GM19395 (cell line): ENCODE measurements at regions not wholly inside any gene's neighbourhood (a gene's known extent, or its start where the extent isn't known, plus 50 kb on each side); places are given as distances from the start of the nearest gene placed in this dataset.

Source experiments
- ATAC-seq: cut with Tn5 transposase; IDR thresholded peaks from one replicate; pipeline ENCODE4 v1.9.1; 2021; ENCODE audit warnings: mild to moderate bottlenecking, moderate library complexity; ENCODE audit not compliant: unreplicated experiment

- ATAC-seq, result no peak
These were observed 165.2 kb upstream of the DEFB112 start for GRCh38 chr6:50214937-50215336.

GRCh38 chr6:50217841-50218240, 168.1 kb upstream of the DEFB112 start:
- no peak for ATAC-seq

- ATAC-seq, result no peak
These were observed 186.4 kb upstream of the DEFB112 start for GRCh38 chr6:50236164-50236563.

GRCh38 chr6:50239853-50240252, 190.1 kb upstream of the DEFB112 start:
- ATAC-seq, result no peak

GRCh38 chr6:50240986-50241385, 191.3 kb upstream of the DEFB112 start:
- no peak for ATAC-seq

GRCh38 chr6:50249493-50249892, 199.8 kb upstream of the DEFB112 start:
- ATAC-seq, result no peak

- ATAC-seq, result no peak
These were observed 207.6 kb upstream of the DEFB112 start for GRCh38 chr6:50257322-50257721.

- no peak for ATAC-seq
These were observed 210.2 kb upstream of the DEFB112 start for GRCh38 chr6:50259903-50260302.

- no peak for ATAC-seq
These were observed 215.4 kb upstream of the DEFB112 start for GRCh38 chr6:50264995-50265571.

GRCh38 chr6:50270415-50270814, 220.7 kb upstream of the DEFB112 start:
- ATAC-seq, result no peak

- ATAC-seq, result no peak
These were observed 221.5 kb upstream of the DEFB112 start for GRCh38 chr6:50271266-50271665.

GRCh38 chr6:50271817-50272216, 222.1 kb upstream of the DEFB112 start:
- no peak for ATAC-seq

GRCh38 chr6:50272611-50273010, 222.9 kb upstream of the DEFB112 start:
- no peak for ATAC-seq

- ATAC-seq, result no peak
These were observed 227.1 kb upstream of the DEFB112 start for GRCh38 chr6:50276771-50277261.

- ATAC-seq, result no peak
These were observed 228.0 kb upstream of the DEFB112 start for GRCh38 chr6:50277774-50278173.

GRCh38 chr6:50278663-50279062, 228.9 kb upstream of the DEFB112 start:
- ATAC-seq, result no peak

GRCh38 chr6:50285735-50286134, 236.0 kb upstream of the DEFB112 start:
- ATAC-seq, result no peak

- ATAC-seq, result no peak
These were observed 238.5 kb upstream of the DEFB112 start for GRCh38 chr6:50288241-50288640.

- no peak for ATAC-seq
These were observed 239.2 kb upstream of the DEFB112 start for GRCh38 chr6:50288881-50289280.

GRCh38 chr6:50289366-50289765, 239.6 kb upstream of the DEFB112 start:
- ATAC-seq, result no peak

GRCh38 chr6:50301307-50301706, 251.6 kb upstream of the DEFB112 start:
- no peak for ATAC-seq

- no peak for ATAC-seq
These were observed 255.9 kb upstream of the DEFB112 start for GRCh38 chr6:50305660-50306059.

- no peak for ATAC-seq
These were observed 268.8 kb upstream of the DEFB112 start for GRCh38 chr6:50318536-50318935.
